MG63 (cell line): ENCODE measurements at regions not wholly inside any gene's neighbourhood (a gene's known extent, or its start where the extent isn't known, plus 50 kb on each side); places are given as distances from the start of the nearest gene placed in this dataset.
A peak's percentile ranks its signal among the peaks of the same experiment; 100 is the strongest.

Experiments
- DNase-seq: peaks from one replicate; pipeline ENCODE4 v3.0.0-alpha.2; 2020
- H3K27me3 ChIP-seq: fragments of 250-450 bp; sonication (Bioruptor Pico); 2 replicates; pipeline ENCODE4 v1.5.1; 2020; ENCODE audit warnings: mild to moderate bottlenecking, moderate library complexity
- H3K36me3 ChIP-seq: fragments of 250-450 bp; sonication (Bioruptor Pico); 2 replicates; pipeline ENCODE4 v1.5.1; 2020; ENCODE audit warnings: mild to moderate bottlenecking, moderate library complexity
- H3K4me3 ChIP-seq: fragments of 250-450 bp; sonication (Bioruptor Pico); 2 replicates; pipeline ENCODE4 v1.5.1; 2020; ENCODE audit warnings: mild to moderate bottlenecking, moderate library complexity
- H3K9me3 ChIP-seq: fragments of 250-450 bp; sonication (Bioruptor Pico); 2 replicates; pipeline ENCODE4 v1.5.1; 2020; ENCODE audit warnings: mild to moderate bottlenecking, moderate library complexity

- Histone ChIP-seq H3K4me3 (no peak overlapping the region), H3K36me3 (no peaks in the 10 kb centered on the region), H3K27me3 (no peaks in the 10 kb centered on the region), H3K9me3 (no peaks in the 10 kb centered on the region)
- DNase-seq: no peak
These were observed 85.6 kb downstream of the CD8B2 start for GRCh38 chr2:106572541-106573450.

DNA sequence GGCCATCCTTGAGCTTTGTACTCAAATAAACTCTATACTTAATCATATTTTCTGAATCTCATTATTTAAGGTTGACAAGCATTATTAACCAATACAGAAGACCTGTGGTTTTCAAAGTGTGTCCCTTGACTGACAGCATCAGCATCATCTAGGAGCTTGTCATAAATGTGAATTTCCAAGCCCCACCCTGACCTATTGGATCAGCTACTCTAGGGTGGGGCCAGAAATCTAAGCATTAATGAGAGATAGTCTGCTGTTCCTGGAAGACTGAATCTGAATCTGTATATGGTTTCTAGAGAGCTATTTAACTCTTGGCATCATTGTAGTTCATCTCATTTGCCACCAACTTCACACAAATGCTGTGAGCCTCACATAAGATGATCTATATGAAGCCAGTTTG lies 86.6 kb downstream of the CD8B2 start:
- Histone ChIP-seq H3K36me3 (no peaks in the 10 kb centered on the region), H3K9me3 (no peaks in the 10 kb centered on the region), H3K4me3 (no peak overlapping the region), H3K27me3 (no peaks in the 10 kb centered on the region)
- DNase-seq: no peak

GRCh38 chr2:106575955-106576354 lies 88.8 kb downstream of the CD8B2 start:
- Histone ChIP-seq H3K36me3 (no peaks in the 10 kb centered on the region), H3K4me3 (no peak overlapping the region), H3K27me3 (peaks cover 3% of the 10 kb centered on the region; the same call in 1 of the 2 replicates), H3K9me3 (no peaks in the 10 kb centered on the region)
- DNase-seq: peak; percentile 64

GRCh38 chr2:106577255-106577651 lies 90.1 kb downstream of the CD8B2 start:
- no peak for DNase-seq
- no peaks in the 10 kb centered on the region for H3K36me3 ChIP-seq
- H3K9me3 ChIP-seq: no peaks in the 10 kb centered on the region
- H3K4me3 ChIP-seq: no peak overlapping the region
- H3K27me3 ChIP-seq: peaks cover 14% of the 10 kb centered on the region

GRCh38 chr2:106579750-106580197 lies 92.6 kb downstream of the CD8B2 start:
- Histone ChIP-seq H3K27me3 (peaks cover 14% of the 10 kb centered on the region), H3K9me3 (no peaks in the 10 kb centered on the region), H3K36me3 (no peaks in the 10 kb centered on the region), H3K4me3 (no peak overlapping the region)
- DNase-seq: no peak

DNA sequence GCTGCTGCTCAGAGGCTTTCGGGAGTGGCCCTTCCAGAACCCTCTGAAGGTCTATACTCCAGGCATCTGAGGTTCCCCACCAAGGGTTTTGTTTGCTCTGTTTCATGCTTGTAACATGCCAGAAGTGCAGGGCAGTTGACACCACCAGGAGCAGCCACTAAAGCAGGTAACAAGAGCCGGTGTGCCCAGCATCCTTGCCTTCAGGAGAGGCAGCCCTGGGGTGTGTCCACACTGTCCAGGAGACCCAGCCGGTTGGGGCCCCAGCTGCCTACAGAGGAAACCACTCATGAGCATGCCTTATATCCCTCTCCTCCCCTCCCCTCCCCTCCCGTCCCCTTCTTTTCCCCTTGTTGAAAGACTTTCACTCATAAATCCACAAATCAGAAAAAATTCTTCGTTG lies 93.1 kb downstream of the CD8B2 start:
- no peaks in the 10 kb centered on the region for H3K36me3 ChIP-seq
- peaks cover 14% of the 10 kb centered on the region for H3K27me3 ChIP-seq
- H3K4me3 ChIP-seq: no peak overlapping the region
- no peak for DNase-seq
- H3K9me3 ChIP-seq: no peaks in the 10 kb centered on the region

DNA sequence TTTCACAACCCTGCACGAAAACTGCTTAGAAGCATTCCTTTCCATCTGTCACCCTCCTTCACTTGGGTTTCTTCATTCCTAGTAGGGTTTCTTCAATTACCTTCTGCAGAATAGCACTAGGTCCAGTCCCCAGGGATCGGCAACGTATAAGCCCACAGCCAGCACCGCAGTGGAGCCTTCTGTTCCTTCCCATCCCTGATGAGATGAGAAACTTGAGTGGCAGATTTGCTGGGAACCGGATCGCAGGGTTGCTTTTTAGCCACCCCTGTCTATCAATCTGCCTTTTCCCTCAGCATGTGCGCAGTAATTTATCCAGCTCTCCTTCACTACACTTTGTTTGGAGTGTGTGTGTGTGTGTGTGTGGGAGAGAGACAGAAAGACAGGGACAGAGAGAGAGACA lies 94.2 kb downstream of the CD8B2 start:
- peaks cover 14% of the 10 kb centered on the region for H3K27me3 ChIP-seq
- DNase-seq: no peak
- H3K36me3 ChIP-seq: no peaks in the 10 kb centered on the region
- no peak overlapping the region for H3K4me3 ChIP-seq
- no peaks in the 10 kb centered on the region for H3K9me3 ChIP-seq

DNA sequence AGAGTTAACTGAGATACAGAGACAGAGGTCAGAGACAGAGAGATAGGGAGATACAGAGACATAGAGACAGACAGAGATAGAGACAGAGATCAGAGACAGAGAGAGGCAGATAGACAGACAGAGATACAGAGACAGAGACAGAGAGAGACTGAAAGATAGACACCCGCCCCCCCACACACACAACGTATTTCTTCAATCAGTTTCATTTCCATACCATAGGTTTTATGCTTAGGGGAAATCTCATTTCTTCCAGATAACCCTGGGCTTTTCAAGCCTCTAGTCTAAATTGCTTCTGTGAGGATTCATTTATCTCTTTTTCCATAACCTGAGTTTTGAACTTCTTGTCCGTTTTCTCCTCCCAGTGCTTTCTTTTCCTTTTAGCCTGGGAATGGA lies 94.6 kb downstream of the CD8B2 start:
- DNase-seq: no peak
- Histone ChIP-seq H3K27me3 (peaks cover 14% of the 10 kb centered on the region), H3K36me3 (no peaks in the 10 kb centered on the region), H3K4me3 (peak overlapping the region; percentile 2; the same call in 1 of the 2 replicates), H3K9me3 (no peaks in the 10 kb centered on the region)

GRCh38 chr2:106582148-106583143 lies 95.3 kb downstream of the CD8B2 start:
- H3K27me3 ChIP-seq: peaks cover 14% of the 10 kb centered on the region
- no peaks in the 10 kb centered on the region for H3K9me3 ChIP-seq
- peak; percentile 67 for DNase-seq
- H3K36me3 ChIP-seq: no peaks in the 10 kb centered on the region
- H3K4me3 ChIP-seq: peak overlapping the region; percentile 2; the same call in 1 of the 2 replicates

GRCh38 chr2:106584304-106584954 lies 97.3 kb downstream of the CD8B2 start:
- Histone ChIP-seq H3K36me3 (no peaks in the 10 kb centered on the region), H3K27me3 (peaks cover 14% of the 10 kb centered on the region), H3K9me3 (no peaks in the 10 kb centered on the region), H3K4me3 (no peak overlapping the region)
- no peak for DNase-seq

DNA sequence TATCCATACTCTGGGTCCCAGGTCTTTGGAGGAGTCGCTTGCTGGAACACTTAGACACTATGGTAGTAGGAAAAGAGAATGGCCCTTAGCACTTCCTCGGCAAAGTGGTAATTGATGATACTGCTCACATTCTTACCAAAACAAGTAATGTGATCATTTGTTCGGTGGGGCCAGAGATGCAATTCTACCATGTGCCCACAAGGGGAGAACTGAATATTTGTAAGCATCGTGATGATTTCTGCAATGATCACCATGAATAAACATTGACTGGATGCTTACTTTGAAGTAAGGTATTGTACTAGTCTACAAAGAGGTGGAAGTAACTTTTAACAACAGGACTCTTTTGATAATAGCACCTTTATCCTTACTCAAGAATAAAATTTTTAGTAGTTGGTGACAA lies 109.7 kb downstream of the CD8B2 start:
- Histone ChIP-seq H3K27me3 (no peaks in the 10 kb centered on the region; the same call in 1 of the 2 replicates), H3K36me3 (no peaks in the 10 kb centered on the region), H3K4me3 (no peak overlapping the region), H3K9me3 (no peaks in the 10 kb centered on the region)
- no peak for DNase-seq

DNA sequence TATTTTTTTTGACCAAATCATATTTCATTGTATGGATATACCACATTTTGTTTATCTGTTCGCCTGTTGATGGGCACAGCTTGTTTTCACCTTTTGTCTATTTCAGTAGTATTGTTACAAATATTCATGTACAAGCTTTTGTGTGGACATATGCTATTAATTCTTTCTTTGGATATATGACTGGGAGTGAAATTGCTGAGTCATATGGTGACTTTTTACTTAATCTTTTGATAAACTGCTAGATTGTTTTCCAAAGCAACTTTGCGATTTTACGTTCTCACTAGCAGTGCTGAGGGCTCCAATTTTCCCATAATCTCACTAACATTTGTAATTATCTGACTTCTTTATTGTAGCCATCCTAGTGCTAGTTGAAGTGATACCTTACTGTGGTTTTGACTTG lies 112.4 kb downstream of the CD8B2 start:
- Histone ChIP-seq H3K9me3 (no peaks in the 10 kb centered on the region), H3K4me3 (no peak overlapping the region), H3K36me3 (no peaks in the 10 kb centered on the region), H3K27me3 (no peaks in the 10 kb centered on the region)
- no peak for DNase-seq

DNA sequence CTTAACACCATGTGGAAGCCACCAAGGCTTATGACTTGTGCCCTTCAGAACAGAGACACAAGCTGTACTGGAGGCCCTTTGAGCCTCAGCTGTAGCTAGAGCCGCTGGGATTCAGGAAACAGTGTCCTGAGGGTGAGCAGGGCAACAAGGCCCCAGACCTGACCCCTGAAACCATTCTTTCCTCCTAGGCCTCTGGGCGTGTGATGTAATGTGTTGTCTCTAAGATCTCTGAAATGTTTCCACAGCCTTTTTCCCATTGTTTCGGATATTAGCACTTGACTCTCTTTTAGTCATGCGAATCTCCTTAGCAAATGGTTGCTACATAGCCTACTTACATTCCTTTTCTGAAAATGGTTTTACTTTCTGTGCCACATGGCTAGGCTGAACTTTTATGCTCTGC lies 114.9 kb downstream of the CD8B2 start:
- DNase-seq: no peak
- Histone ChIP-seq H3K9me3 (no peaks in the 10 kb centered on the region), H3K4me3 (no peak overlapping the region), H3K27me3 (no peaks in the 10 kb centered on the region), H3K36me3 (no peaks in the 10 kb centered on the region)

DNA sequence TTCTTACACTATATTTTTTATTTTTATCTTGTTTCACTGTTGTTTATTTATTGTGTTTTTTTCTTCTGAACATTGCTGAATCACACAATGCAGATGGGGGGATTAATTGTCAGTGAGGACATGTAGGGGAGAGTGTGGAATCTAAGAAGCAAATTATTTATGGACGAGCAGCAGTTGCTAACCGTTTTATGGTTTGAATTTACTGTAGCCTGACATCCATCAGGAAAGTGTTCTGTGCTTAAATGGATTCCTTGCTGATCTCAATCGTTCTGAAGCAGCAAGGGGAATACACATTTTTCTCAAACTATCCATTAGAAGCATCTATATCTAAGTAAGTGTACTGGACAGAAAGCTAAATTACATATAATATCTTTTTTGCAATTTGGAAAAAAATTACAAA lies 119.5 kb downstream of the CD8B2 start:
- Histone ChIP-seq H3K4me3 (no peak overlapping the region), H3K36me3 (no peaks in the 10 kb centered on the region), H3K9me3 (no peaks in the 10 kb centered on the region), H3K27me3 (no peaks in the 10 kb centered on the region)
- no peak for DNase-seq

DNA sequence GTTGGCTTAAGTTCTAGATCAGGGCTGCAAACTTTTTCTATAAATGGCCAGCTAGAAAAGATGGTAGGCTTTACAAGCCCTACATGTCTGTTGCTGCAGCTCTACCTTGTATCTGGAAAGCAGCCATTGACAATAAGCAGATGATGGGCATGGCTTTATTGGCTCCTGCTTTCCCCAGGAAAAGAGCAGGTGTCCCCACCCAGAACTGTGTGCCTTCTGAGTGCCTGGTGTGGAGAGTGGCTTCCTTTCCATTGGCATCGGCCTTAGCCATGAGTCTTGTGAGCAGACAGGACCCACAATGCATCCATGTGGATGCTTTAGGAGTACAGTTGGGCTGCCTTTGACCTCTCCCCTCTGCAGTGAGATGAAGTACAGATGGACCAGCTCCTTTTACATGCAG lies 120.2 kb downstream of the CD8B2 start:
- DNase-seq: no peak
- Histone ChIP-seq H3K27me3 (no peaks in the 10 kb centered on the region), H3K4me3 (no peak overlapping the region), H3K36me3 (no peaks in the 10 kb centered on the region), H3K9me3 (no peaks in the 10 kb centered on the region)

DNA sequence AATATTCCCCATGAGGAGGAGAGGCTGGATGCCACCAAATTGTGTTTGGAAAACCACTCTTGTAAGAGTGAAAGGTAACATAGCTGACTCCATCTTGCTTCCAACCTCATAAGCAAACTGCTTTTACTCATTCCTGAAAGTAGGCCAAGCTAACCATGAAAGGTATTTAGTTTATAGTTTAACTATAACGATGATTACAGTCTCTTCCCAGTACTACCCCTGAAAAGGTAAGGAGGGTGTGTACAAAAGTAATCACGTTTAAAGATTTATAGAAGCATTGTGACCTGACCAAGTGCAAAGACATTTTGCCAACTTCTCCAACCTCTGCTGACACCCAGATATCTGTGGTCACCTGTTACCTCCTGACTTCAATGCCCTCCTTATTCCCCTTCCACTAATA lies 122.6 kb downstream of the CD8B2 start:
- H3K36me3 ChIP-seq: no peaks in the 10 kb centered on the region
- H3K9me3 ChIP-seq: no peaks in the 10 kb centered on the region
- H3K4me3 ChIP-seq: no peak overlapping the region
- H3K27me3 ChIP-seq: no peaks in the 10 kb centered on the region
- no peak for DNase-seq
